ENCODE measurements at regions not wholly inside any gene's neighbourhood (a gene's known extent, or its start where the extent isn't known, plus 50 kb on each side); places are given as distances from the start of the nearest gene placed in this dataset.

DNA sequence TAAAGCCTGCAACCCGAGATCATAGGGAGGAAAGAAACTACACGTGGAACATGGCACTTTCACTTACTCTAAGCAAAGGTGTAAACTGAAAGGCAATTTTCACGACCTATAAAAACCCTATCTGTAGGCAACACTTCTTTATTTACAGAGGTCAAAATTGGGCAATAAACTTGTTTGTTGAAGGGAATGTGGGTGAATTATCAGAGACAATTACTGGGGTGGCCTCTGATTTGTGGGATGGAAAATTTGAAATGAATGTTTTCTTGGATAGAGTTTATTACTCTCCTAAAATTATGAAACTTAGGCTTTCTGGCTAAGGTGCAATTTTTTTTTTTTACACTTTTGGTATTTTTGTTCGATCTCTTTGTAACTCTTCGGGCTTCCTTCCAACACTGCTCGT, 734.1 kb upstream of the TENM3 start:
- DNase-seq, result no peak

DNA sequence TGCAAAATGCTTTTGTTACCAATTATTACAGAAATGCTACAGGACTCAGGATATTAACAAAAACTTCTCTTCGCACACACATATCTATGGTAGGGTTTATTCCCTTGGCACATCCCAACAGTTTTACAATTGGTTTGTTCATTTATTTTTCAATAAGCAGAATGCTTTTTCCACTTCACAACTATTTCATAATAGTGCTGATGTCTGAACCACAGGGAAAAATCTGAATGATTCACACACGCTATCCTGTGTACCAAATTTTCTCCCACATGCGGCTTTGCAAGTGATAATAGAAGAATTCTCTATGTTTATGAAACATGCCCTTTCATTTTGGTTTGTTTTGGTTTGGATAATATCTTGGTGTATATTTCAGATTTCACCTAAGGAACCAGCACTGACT, 725.7 kb upstream of the TENM3 start:
- DNase-seq, result no peak

DNA sequence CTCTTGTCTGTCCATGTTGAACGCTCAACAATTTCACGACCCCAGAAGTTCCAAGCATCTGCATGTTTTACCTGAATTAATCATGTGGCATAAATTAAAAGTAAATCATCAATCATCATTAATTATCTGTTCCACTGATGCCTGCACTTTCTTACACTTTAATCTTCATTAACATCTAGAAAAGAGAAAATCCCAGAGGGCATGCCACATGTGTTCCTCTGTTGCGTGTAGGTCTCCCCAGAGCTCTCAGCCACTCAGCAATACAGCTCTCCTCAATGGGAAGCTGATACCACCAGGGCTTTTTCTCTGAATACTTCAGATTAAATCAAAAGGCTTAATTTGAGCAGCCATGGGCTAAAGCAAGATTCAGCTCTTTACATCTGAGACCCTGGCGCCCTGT, 722.4 kb upstream of the TENM3 start:
- no peak for DNase-seq

DNA sequence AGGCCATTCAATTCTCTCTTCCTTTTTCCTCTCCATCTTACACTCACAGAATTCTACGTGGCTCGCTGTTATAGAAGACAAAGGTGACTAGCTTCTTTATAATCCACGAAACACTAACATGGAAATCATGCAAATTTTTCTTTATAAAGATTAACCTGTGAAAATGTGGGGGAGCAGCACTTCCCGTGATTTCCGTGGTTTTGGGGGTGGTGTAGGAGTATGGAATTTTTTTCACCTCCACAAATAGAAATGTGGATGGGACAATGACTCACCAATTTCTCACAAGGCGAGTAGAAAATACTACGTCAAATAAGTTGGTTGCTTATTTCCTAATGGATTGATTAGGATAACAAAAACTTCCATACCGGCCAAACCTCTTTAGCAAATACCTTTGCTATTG, 719.2 kb upstream of the TENM3 start:
- no peak for DNase-seq

DNA sequence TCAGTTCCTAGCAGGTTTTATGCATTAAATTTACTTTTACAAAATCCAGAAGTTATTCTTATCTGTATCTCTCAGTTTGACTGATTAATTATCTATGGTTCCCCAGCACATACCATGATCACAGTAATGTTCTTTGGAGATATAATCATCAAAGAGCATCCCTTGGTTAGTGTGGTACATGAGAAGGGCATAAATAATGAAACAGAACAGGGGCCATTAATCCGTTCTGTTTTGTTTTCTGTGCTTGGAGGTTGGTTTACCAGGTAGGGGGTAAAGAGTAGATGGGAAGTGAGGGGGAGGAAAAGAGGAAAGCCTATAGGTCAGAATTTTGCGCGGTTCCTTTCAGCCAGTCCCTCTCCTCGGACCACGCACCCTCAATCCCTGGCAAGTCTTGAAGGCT, 718.7 kb upstream of the TENM3 start:
- DNase-seq, result no peak

DNA sequence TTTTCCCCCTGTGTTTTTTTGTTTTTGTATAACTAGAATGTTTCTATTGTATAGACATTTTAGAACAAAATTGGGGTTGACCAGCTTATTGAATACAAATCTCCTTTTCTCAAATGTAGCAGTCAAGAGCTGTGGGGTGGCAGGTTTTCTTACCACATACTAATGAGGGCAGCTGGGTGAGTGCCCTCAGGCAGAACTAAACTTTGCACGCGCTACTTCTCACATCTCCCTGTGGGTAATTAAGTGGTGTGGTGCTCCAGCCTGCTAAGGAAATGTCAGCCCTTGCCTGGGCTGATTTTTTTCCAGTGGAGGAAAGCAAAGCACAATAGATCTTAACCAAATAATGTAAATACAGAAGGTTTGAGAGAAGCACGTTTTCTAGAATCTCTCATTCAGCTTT, 717.6 kb upstream of the TENM3 start:
- no peak for DNase-seq

DNA sequence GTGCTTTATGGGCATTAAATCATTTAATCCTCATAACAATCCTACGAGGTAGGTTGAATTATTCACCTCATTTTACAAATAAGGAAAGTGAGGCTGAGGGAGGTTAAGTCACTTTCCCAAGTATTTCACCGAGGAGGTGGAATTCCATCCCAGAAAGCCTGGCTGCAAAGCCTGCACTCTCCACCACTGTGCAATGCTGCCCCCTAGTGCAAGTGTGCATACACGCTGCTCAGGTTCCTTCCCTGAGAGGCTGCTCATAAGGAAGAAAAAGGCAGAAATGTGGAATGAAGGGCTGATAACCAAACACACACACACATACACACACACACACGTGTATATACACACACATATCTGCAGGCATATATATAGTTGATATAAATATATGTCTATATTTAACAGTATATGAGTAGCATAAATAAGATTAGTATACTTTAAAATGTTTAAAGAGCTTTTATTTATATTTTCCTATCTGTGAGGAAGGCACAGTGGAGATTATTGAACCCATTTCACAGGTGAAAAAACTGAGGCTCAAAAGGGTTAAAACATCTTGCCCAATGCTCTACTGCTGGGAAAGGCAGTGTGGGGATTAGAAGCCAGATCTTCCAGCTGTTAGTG, 714.5 kb upstream of the TENM3 start:
- DNase-seq, result peak; percentile 74

DNA sequence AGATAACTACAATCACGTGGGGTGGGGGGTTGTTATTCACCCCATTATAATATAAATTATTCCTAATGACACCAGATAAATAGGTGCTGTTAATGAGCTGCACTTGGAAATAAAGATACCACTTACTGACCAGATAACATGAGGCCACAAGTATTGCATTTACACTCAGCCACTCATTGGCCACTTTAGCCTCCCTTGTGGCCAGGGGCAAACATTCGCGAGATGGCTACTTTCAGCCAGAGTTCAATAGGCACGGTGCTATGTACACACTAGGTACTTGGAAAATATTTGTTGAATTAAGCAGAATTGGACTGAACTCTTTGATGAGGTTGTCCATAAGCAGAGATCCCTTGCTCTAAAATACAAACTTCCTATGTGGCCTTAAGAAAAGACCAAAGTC, 713.7 kb upstream of the TENM3 start:
- no peak for DNase-seq

DNA sequence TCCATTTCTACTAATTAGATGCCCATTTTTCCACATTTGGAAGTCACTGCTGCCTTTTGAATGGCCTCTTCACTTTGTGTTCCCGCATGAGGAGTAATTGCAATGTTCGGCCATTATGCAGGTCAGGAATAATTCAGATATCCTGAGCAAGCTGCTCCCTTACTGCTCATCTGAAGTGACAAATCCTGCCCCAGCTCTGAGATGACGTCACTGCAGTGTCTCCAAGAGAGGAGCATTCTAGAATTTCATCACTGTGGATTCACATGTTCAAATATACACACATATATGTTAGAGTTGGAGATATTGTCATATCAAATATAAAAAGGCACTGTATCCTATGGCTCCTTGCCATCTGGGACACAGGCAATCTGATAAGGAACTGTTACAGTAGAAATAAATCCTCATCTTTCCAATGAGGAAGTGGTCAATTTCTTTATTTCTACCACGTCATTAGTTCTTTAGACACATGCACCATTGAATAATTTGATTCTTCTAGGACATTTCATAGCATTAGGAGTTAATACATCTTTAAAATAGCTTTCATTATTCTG, 706.9 kb upstream of the TENM3 start:
- DNase-seq, result no peak

DNA sequence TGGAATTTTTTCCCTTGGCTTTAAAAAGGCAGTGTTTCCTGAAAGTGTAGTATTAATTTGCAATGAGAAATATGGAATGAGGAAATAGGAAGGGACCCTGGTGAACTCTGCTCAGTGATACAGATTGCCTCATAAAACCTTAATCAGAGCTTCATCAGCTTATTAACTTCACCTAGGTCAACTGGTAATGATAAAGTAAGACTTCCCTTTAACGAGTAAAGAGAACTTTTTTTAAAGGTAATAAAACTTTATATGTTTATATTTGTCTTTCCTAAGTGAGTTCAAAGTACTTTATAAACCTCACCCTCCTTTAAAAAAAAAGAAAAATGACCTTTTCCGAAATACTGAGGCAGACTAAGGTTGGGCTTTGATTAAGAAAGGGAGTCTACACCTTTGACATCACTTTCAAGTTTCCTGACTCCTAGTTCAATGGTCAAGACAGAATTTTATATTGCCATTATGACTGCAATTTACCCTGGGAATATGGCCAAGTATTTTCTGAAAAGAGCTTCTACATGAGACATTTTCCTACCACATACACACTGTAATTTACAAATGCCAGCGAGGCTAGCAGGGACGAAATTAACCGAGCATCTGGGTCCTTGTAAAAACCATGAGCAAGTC, 706.3 kb upstream of the TENM3 start:
- no peak for DNase-seq

DNA sequence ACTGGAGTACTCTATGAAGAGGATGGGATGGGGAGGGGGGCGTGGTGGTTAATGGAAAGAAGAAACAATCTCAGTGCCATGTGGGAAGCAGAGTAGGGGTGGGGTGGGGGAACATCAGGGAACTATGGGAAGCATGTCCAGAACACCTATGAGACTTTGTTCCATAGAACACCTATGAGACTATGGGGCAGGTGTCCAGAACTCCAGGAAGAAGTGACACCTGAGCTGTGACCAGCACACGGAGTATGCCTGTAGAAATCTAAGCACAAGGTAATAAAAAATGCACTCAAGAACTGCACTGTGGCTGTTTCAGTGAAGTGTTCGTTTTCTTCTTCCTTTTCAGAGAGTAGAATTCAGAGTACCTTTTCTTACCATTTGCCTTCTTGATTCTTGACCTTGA, 704.8 kb upstream of the TENM3 start:
- DNase-seq, result no peak

DNA sequence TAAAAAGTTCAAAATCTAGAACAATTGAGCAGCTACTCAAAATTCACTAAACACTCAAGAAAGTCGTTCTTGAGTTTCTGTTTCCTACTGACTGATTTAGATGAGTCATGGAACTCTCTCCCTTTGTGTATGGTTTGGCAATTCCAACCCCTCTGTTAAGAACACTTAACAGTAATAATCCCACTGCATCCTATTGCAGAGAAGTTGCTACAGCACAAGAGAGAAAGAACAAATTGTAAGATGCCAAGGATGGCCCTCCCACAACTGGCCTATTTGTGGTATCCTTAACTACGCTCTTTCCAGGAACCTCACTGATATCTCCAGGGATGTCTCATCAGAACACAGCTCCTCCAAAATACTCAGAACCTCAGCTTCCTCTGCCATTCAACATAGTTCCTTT, 701.8 kb upstream of the TENM3 start:
- no peak for DNase-seq

DNA sequence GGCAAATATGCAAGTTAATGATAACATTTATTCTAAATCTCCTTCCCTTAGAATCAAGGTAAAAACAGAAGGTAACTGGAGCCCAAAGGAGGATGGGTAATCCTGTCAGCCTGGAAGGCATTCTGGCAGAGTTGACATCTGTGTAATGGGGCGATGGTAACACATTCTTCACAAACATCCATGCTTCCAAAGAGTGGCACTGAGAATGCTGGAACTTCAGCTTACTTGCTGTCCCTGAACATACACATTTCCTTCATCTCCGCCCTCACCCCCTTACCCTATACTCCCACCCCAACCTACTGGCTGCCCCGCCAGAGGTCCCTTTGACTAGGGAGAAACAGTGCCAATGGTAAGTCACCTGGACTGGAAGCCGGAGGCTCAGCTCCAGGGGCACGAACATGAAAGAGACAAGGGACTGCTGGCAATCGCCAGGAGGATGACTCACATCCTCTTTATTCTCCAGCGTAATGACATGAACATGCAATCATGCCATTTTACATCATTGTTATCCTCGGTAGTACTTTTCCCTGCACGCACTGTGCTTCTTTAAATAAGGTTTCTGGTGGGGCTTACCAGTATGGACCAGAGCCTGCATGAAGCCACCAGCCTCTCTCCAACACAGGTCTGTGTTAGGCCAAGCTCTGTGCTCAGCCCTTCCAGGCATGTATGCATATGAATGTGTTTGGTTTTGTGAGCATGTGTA, 694.2 kb upstream of the TENM3 start:
- no peak for DNase-seq

DNA sequence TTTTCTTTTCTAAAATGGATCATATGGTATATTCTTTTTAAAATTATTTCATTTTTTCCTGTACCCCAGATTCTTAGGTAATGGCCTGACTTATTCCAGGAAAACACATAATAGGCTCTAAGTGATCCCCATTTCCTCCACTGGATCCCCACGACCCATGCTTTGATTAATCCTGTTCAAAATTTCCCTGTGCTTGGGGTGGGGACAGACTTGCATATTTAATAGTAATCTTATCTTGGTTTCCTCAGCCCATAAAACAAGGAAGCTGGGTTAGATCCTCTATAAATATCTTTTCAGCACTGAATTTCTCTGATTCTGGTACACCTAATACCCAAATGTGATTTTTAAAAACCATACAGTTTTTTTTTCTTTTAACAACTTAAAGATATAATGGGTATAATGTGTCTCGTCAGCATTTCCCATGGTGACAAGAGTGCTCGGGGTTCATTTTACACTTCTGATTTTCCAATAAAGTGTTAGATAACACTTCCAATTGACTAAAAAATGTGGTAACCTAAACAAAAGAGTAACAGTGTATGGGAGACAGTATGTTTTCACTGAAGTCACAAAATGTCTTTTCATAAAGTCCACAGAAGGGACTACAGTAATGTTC, 693.5 kb upstream of the TENM3 start:
- DNase-seq, result no peak

DNA sequence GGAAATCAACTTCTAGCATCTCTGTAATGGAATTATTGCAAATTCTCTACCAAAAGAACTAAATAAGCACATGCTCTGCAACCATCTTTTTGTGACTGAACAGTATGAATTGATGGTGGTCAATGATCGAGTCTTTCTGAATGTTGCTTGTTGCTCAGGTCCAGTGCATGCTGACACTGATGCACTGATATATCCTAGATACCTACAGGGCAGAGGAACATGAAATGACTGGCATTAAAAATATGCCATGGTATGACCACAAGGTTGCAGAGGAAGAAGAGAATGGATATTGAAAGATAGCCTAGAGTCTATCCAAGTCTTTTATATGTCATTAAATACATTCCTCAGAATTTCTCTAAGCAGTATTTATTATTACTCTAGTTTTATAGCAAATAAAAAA, 692.8 kb upstream of the TENM3 start:
- no peak for DNase-seq

DNA sequence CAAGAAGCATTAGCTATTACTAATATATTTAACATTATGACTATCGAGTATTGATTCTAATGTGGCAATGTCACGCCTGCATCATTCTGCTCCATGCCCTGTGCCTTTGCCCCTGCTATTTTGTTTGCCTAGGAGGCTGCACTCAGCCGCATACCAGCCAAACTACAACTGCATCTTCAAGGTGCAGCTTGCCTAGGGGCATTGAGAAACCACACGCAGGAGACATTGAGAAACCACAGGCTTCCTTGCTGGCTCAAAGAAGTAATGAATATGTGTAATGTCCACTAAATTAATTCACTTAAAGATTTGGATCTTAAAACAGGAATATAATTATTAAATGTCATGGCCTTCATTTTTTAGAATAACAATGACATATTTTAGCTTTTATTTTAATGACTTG, 683.6 kb upstream of the TENM3 start:
- no peak for DNase-seq

DNA sequence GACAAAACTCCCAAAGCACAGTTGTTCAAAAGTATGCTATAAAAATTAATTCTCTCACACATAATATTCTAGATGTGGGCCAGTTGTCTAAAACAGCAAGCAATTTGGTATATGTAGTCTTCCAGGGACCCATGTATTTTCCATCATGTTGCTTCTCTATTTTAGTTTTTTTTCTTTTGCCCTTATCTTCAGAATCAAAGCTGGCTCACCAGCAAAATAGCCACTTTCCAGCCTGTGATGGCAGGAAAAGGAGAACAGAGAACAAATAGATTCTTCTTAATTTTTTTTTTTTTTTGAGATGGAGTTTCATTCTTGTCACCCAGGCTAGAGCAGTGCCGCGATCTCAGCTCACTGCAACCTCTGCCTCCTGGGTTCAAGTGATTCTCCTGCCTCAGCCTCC, 680.8 kb upstream of the TENM3 start:
- no peak for DNase-seq

DNA sequence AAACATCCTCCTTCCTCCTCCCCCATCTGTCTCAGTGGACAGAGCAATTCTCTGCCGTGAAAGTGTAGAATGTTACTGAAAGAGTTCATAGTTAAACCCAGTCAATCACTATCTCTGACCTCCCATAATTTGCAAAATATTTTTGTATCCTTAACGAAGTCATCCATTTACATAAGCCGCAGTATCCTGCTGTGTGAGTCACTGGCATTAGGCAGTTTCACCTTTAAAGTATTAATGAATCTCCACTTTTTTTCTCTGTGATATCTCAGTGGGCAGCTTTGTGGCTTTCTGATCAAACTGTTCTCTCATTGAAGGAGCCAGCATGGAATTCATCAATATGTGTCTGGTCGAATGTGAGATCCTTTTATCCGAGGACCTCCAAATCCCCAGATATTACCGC, 678.6 kb upstream of the TENM3 start:
- no peak for DNase-seq

DNA sequence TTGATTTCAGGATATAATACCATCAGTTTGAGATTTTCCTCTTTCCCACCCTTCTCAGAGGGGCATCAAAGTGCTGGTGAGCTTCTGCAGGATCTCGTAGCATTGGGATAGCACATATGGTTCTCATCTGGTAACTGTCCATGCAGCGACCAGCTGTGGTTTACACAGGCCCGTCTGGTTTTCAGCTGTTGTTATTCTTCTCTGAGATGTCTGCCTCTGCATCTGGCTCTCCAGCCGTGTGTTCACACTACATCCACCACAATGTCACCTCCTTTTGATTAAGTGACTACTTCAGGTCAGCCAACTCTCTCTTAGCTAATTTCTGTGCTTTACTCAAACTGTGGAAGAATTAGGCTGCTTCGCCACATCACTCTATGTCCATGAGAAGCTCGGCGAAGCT, 676.7 kb upstream of the TENM3 start:
- DNase-seq, result peak; percentile 91

DNA sequence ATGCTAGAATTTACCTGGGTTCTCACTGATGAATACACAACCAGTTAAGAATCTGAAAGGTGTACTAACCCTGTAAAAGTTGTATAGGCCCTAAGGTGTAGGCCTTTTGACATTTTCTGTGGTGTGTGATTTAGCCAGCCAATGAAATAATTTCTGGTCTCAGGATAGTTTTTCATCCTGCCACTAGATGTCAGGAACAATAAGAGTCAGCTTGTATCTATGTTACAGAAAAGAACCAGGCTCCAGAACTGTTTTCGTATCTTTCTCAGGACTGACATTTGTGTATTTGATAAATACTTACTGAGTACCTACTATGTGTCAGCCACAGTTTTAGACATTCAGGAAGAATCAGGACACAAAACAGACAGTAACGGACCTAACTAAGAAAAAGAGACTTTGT, 673.6 kb upstream of the TENM3 start:
- peak; percentile 51 for DNase-seq

DNA sequence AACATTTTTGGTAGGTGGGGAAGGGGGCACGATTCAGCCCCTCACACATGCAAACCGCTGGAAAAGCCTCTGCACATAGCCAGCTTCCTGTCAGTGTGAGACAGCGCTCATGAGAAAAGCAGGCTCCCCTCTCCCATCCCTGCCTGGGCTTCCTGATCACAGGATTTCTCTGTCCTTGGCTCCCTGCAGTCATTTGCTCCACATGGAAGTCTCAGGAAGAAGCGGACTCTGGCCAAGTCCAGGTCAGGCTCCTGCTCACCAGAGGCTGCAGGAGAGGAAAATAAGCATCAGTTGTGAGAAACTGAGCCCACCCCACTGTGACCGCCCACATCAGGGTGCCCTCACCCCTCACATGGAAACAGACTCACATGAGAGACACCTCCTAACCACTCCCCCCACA, 664.3 kb upstream of the TENM3 start:
- no peak for DNase-seq

DNA sequence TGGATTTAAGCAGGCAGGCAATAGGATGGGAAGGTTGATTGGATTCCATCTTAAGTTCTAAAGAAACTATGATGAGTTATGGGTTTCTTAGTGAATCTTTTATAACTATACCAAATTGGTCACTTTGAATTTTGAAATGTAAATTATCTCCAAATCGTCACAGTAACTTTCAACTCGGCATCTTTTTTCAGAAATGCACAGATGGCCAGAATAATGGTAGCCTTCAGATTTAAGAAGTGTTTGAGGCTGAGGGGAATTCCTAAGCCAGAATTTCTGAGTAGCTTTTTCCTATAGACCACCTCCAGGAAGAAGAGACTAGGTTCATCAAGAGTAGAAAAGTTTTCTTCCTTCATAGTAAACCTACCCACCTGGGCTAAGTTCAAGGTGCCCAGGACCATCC, 663.7 kb upstream of the TENM3 start:
- no peak for DNase-seq

DNA sequence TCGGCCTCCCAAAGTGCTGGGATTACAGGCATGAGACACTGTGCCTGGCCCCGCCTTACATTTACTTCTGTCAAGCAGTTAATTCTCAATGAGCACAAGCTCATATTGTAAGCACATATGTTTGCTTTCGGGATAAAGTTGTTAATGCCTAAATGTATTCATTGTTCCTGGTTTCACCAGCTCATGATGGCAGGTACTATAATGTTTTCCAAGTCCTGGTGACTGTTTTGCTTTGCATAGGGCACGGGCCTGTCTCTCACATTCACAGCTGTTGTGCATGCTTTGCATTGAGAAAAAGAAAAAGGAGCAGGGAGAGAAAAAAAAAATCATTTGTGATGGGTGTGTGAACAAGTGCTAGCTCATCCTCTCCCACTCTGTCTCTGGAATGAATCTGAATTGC, 661.2 kb upstream of the TENM3 start:
- DNase-seq, result peak; percentile 26
